Activated gamma-delta T cell treated with anti-CD3 and anti-CD28 coated beads, Interleukin-2, amount 50 U/mL, for 16 hours (primary cell): ENCODE measurements at regions not wholly inside any gene's neighbourhood (a gene's known extent, or its start where the extent isn't known, plus 50 kb on each side); places are given as distances from the start of the nearest gene placed in this dataset.
"Not testable (repeated sequence)": the region's sequence is repeated elsewhere in the genome, so short reads cannot be mapped to it uniquely, and the experiment has no call there.

ENCODE experiments used
- DNase-seq: peaks from one replicate; pipeline ENCODE4 v3.0.0-alpha.2; 2020; ENCODE audit warnings: low read depth

DNA sequence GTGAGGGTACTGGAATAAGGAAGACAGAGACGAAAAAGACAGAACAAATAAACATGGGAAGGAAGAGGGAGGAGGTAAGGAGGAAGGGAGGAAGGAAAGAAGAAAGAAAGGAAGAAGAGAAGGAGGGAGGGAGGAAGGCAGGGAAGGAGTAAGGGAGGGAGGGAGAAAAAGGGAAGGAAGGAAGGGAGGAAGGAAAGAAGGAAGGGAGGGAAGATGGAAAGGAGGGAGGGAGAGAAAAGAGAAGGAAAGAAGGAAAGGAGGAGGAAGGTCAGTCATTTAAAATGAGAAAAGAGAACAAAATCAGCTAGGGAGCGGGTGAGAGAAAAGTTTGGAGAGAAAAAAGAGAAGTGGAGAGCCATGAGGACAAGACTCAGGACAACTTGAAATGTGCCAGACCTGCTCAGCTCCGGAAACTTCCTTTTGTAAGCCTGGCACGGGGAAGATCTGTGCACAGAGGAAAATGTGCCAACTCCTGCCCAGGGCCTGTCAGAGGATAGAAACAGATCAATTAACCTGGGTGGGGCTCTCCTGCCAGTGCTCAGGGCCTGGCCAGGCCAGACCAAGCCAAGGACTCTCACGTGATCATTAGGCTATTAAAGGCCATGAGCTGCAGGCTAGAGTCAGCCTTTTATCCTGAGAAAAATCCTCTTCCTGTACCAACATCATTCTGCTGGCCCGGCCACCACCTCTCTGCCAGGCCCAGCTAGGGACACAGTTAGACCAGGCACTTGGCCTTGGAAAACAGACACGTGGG is 50.1 kb upstream of the BCL6 start:
- no peak for DNase-seq

DNA sequence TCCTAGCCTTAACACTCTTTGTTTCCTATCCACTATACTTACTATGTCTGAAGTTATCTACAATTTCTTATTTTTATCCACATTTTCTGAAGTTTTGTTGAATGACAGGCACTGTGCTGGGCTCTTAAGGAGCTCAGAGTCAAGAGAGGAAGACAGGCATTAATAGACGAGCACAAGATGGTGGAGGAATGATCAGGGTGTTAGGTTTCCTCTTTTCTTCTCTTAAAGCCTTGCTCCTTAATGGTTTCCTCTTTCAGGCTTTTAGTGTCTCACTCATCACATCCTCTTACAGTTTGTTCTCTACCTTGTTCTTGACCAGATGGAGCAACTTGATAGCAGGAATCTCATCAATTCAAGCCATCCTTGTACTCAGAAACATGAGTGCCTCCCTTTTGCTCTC is 52.9 kb upstream of the BCL6 start:
- DNase-seq: no peak

DNA sequence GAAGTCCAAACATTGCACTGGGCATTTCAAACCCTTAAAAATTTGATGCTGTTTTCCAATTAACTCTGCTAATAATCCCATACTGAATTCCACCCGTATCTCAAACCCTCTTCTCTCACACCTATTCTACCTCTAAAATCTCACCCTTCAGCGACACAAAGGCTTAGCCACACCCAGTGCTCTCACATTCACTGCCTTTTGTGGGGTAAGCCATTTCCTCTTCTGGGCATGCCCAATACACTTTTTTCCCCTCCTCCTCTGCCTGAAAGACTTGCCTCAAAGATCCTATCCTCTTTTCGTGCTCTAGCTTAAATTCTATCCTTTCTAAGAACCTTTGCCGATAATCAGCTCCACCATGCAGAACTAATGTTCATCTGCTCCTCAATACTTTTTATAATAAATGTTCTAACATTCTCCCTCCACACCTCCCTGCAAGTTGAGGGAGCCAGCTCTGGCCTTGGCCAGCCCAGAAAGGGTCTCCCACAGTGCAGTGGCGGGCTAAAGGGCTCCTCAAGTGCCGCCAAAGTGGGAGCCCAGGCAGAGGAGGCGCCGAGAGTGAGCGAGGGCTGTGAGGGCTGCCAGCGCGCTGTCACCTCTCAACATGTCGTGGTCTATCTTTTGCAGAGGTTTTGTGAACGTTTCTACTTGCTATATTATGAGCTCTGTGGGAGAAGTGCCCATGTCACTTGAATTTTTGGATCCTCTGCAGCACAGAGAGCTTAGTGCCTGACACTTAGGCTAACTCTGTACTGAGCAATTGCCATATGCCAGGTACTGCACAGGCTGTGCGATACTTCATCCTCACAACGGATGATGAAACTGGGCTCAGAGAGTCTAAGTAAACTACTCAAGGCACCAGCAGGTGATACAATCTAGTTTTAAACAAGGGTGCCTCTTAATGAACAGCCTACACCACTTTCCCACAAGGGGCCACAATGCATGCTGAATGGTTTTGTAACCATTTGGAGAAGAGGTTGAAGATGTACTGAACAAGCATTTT is 53.6 kb upstream of the BCL6 start:
- DNase-seq: no peak

- no peak for DNase-seq
Observed at GRCh38 chr3:187799942-187800641, 54.8 kb upstream of the BCL6 start.

GRCh38 chr3:187801152-187801551 is 55.9 kb upstream of the BCL6 start:
- no peak for DNase-seq

GRCh38 chr3:187802203-187802927 is 57.1 kb upstream of the BCL6 start:
- DNase-seq: no peak

DNA sequence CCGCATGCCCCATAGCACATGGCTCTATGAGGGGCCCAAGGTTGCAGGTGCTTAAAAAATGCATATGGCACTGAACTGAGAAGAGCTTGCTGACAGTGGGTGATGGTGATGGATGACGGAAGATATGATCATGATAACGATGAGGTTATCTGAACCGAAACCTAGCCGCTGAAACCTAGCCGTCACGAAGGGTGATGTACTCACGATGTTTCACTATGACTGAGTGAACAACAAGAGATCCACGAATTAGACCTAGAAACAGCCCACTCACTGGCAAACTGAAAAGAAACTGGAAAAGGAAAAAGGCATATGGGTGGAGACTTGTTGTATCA is 57.6 kb upstream of the BCL6 start:
- no peak for DNase-seq

GRCh38 chr3:187804120-187804744 is 59.0 kb upstream of the BCL6 start:
- no peak for DNase-seq

- DNase-seq: no peak
Observed at GRCh38 chr3:187804745-187805121, 59.5 kb upstream of the BCL6 start.

DNA sequence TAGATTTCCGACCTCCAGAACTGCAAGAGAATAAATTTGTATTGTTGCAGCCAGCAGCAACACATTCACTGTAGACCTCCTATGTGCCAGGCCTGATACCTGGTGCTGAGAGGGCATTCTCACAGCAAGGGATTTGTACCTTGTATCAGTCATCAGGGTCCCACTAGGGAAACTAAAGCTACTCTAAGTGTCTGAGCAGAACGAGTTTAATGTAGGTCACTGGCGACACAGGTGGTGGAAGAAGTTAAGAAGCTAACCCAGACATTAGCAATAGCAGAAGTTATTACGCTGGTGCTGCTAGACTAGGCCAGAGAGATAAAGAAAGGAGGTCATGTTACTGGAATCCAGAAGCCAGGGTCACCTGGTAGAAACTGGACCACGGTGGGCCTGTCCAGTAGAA is 60.5 kb upstream of the BCL6 start:
- no peak for DNase-seq

- DNase-seq: no peak
Observed at GRCh38 chr3:187807086-187807862, 62.0 kb upstream of the BCL6 start.

- no peak for DNase-seq
Observed at GRCh38 chr3:187808527-187808895, 63.2 kb upstream of the BCL6 start.

GRCh38 chr3:187809612-187809991 is 64.3 kb upstream of the BCL6 start:
- DNase-seq: no peak

GRCh38 chr3:187810021-187810446 is 64.8 kb upstream of the BCL6 start:
- DNase-seq: no peak

GRCh38 chr3:187811585-187812250 is 66.5 kb upstream of the BCL6 start:
- no peak for DNase-seq

- DNase-seq: no peak
Observed at GRCh38 chr3:187812496-187812895, 67.2 kb upstream of the BCL6 start.

DNA sequence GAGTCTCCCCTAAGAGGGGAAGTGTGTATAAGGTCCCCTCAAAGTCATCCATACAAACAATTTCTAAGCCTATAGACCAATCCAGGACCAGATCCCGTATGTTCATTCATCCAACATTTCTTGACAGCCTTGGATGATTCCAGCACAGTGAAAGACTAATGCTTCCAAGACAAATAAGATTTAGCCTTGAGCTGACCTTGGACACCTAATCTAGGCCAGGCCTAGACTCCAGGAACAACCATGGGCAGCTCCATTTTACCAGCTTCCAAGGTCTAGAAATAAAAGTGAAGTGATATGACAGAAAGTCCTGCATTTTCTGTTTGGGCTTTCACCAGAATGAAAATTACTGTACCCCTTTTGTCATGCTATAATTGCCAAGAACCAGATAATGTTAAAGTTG is 67.9 kb upstream of the BCL6 start:
- no peak for DNase-seq

DNA sequence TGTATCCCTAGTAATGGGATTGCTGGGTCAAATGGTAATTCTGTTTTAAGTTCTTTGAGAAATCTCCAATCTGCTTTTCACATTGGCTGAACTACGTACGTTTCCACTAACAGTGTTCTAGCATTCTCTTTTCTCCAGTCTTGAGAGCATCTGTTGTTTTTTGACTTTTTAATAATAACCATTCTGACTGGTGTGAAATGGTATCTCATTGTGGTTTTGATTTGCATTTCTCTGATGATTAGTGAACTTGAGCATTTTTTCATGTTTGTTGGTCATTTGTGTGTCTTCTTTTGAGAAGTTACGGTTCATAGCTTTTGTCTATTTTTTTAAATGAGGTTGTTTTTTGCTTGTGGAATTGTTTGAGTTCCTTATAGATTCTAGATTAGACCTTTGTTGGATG is 72.5 kb upstream of the BCL6 start:
- DNase-seq: not testable (repeated sequence)

GRCh38 chr3:187821616-187822317 is 76.5 kb upstream of the BCL6 start:
- DNase-seq: no peak

DNA sequence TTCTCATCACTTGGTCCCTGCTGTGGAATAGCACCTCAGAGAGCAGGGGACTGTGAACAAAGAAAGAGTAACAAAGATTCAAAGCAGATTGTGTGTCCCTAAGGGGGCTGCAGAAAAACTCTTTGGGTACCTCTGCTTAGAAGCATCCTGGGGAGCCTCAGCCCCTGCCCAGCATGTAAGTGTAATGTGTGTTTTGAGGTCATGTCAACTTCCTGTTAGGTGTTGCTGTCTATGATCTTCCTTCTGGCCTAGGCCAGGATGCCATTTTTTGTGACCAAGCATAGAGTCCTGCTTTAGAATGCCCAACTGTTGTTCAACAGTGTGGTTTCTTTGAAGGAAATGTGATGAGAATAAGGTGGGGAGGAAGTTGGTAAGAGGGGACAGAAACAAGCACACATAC is 77.1 kb upstream of the BCL6 start:
- no peak for DNase-seq
